K562 (cell line): ENCODE measurements at regions not wholly inside any gene's neighbourhood (a gene's known extent, or its start where the extent isn't known, plus 50 kb on each side); places are given as distances from the start of the nearest gene placed in this dataset.

ENCODE experiments used
- ATAC-seq: fragments of 200-7000 bp; cut with Tn5 transposase; 3 replicates; pipeline ENCODE4 v1.9.1; 2020; ENCODE audit warnings: moderate library complexity
- BruUV-seq: library from RNA; stranded (reverse); fragments of 400-500 nt; replicated peaks from 2 replicates; lab custom pipeline; 2021; lab: Mats Ljungman, UMichigan
- CTCF ChIA-PET: fragments of 300-600 bp; formaldehyde crosslinking; extraction: SDS; loops from one replicate; lab custom pipeline; 2021; ENCODE audit warnings: low intra/inter-chr PET ratio; lab: Yijun Ruan, JAX
- POLR2A ChIA-PET: fragments of 300-600, 350-650 bp; sonication (Branson Sonifier 250); formaldehyde crosslinking; extraction: SDS; loops from one replicate; lab custom pipeline; 2021; ENCODE audit warnings: antibody characterized with exemption, inconsistent platforms; lab: Yijun Ruan, JAX
- DNase-seq, 4 experiments: peaks; one replicate each; pipeline versions ENCODE4 v3.0.0 to v3.0.0-alpha.2; 2011 to 2018; ENCODE audit warnings: low spot score in 3 of 4, mixed read lengths in 3 of 4; ENCODE audit errors: extremely low read depth in 1 of 4
- FAIRE-seq: peaks from 2 replicates; lab custom pipeline; 2011; peaks lifted over from hg19 to GRCh38; lab: Jason Lieb, UNC
- H2AFZ ChIP-seq: 2 replicates; pipeline ENCODE4 v1.6.0; 2011; ENCODE audit warnings: low read depth, low read length, control low read depth, inconsistent platforms
- H3K27ac ChIP-seq: fragments of 200-600 bp; 3 replicates; pipeline ENCODE4 v1.8.0; 2011; ENCODE audit warnings: low read depth, mild to moderate bottlenecking, control low read depth, inconsistent platforms, low read length, moderate library complexity, mixed read lengths; ENCODE audit errors: extremely low read depth
- H3K27me3 ChIP-seq, 2 experiments: fragments of 300-600 bp in 1 of 2; 2 replicates in 1 of 2; 3 replicates in 1 of 2; pipeline versions ENCODE4 v1.6.0 to v1.8.0; 2011; ENCODE audit warnings: inconsistent platforms in 2 of 2, low read length in 2 of 2, mild to moderate bottlenecking in 1 of 2, mixed read lengths in 1 of 2, moderate library complexity in 1 of 2; ENCODE audit not compliant: control insufficient read depth in 2 of 2, insufficient read depth in 2 of 2
- H3K36me3 ChIP-seq: fragments of 300-600 bp; 3 replicates; pipeline ENCODE4 v1.8.0; 2011; ENCODE audit warnings: mild to moderate bottlenecking, low read length, inconsistent platforms; ENCODE audit not compliant: control insufficient read depth, insufficient read depth
- H3K4me1 ChIP-seq, 2 experiments: fragments of 200-600 bp in 1 of 2; replicated peaks in 1 of 2; 2 replicates in 1 of 2; 3 replicates in 1 of 2; pipeline versions ENCODE4 v1.5.1 to v1.8.0; 2011; ENCODE audit warnings: inconsistent platforms in 2 of 2, low read length in 2 of 2, mild to moderate bottlenecking in 1 of 2, mixed read lengths in 1 of 2, moderate library complexity in 1 of 2; ENCODE audit not compliant: control insufficient read depth in 2 of 2, insufficient read depth in 2 of 2
- H3K4me2 ChIP-seq: 2 replicates; pipeline ENCODE4 v1.6.1; 2011; ENCODE audit warnings: low read length, control low read depth, inconsistent platforms, mixed read lengths; ENCODE audit not compliant: insufficient read depth
- H3K4me3 ChIP-seq: fragments of 200-600 bp; sonication (generic), shearing (Covaris generic); 2 replicates; pipeline ENCODE4 v1.5.1; 2016; ENCODE audit warnings: control low read depth, inconsistent platforms
- H3K79me2 ChIP-seq: fragments of 200-600 bp; 3 replicates; pipeline ENCODE4 v1.8.0; 2011; ENCODE audit warnings: low read length, inconsistent platforms; ENCODE audit not compliant: control insufficient read depth, insufficient read depth
- H3K9ac ChIP-seq, 2 experiments: 2 replicates each; pipeline versions ENCODE4 v1.6.0 to v1.6.1; 2011; ENCODE audit warnings: low read depth in 2 of 2, low read length in 2 of 2, control low read depth in 1 of 2, inconsistent platforms in 1 of 2, mild to moderate bottlenecking in 1 of 2, mixed read lengths in 1 of 2; ENCODE audit not compliant: insufficient read depth in 1 of 2
- H3K9me1 ChIP-seq: one replicate; pipeline ENCODE4 v1.6.0; 2011; ENCODE audit warnings: inconsistent platforms, mild to moderate bottlenecking, low read length, moderate library complexity; ENCODE audit not compliant: control insufficient read depth, insufficient read depth
- H3K9me3 ChIP-seq: replicated peaks from 2 replicates; pipeline ENCODE4 v1.5.1; 2011; ENCODE audit warnings: low read depth, low read length, inconsistent platforms; ENCODE audit not compliant: control insufficient read depth, insufficient read depth
- H4K20me1 ChIP-seq: replicated peaks from 2 replicates; pipeline ENCODE4 v1.6.1; 2011; ENCODE audit warnings: low read length, inconsistent platforms, mixed read lengths; ENCODE audit not compliant: control insufficient read depth, insufficient read depth
- CBX2 ChIP-seq: fragments of 200-600 bp; sonication (generic); IDR thresholded peaks from one replicate; pipeline ENCODE4 v1.6.1; 2012; ENCODE audit warnings: mild to moderate bottlenecking, low read length, inconsistent platforms; ENCODE audit not compliant: insufficient read depth, poor library complexity, severe bottlenecking
- CXXC5 ChIP-seq: fragments of 250-450 bp; sonication (Bioruptor Pico); IDR thresholded peaks from 2 replicates; pipeline ENCODE4 v1.8.0; 2022; ENCODE audit warnings: inconsistent platforms, mild to moderate bottlenecking, moderate library complexity
- MIER1 ChIP-seq: fragments of 450-650 bp; IDR thresholded peaks from 2 replicates; pipeline ENCODE4 v1.6.1; 2016; ENCODE audit warnings: antibody characterized with exemption, mild to moderate bottlenecking, low read depth
- PRDM10 ChIP-seq: fragments of 450-650 bp; IDR thresholded peaks from 2 replicates; pipeline ENCODE4 v1.6.1; 2018; ENCODE audit not compliant: partially characterized antibody
- RBM34 ChIP-seq: fragments of 200-400 bp; formaldehyde crosslinking; IDR thresholded peaks from 2 replicates; pipeline ENCODE4 v1.6.1; 2018; ENCODE audit warnings: low read length, borderline replicate concordance; ENCODE audit not compliant: insufficient read depth
- STAT6 ChIP-seq: sonication (generic); formaldehyde crosslinking; IDR thresholded peaks from 2 replicates; pipeline ENCODE4 v1.8.1; 2023; ENCODE audit warnings: mild to moderate bottlenecking, missing genetic modification reagents
- ZFP1 ChIP-seq: fragments of 450-650 bp; formaldehyde crosslinking; IDR thresholded peaks from 2 replicates; pipeline ENCODE4 v1.4.0; 2020; ENCODE audit warnings: mild to moderate bottlenecking, mixed read lengths
- ZMIZ1 ChIP-seq, 2 experiments: fragments of 150-350 bp in 1 of 2; IDR thresholded peaks; 2 replicates each; pipeline ENCODE4 v1.6.1; 2012 to 2016; ENCODE audit warnings: low read depth in 2 of 2, low read length in 2 of 2, mild to moderate bottlenecking in 1 of 2, moderate library complexity in 1 of 2
- ZNF133 ChIP-seq: fragments of 250-450 bp; sonication (Bioruptor Pico); IDR thresholded peaks from 2 replicates; pipeline ENCODE4 v1.4.0; 2020; ENCODE audit warnings: mild to moderate bottlenecking
- ZNF174 ChIP-seq: fragments of 250-450 bp; sonication (Bioruptor Pico); IDR thresholded peaks from 2 replicates; pipeline ENCODE4 v1.4.0; 2020; ENCODE audit warnings: mild to moderate bottlenecking
- WGBS: fragments of 100-300 bp; shearing (Covaris generic); methylation state at CpG from one replicate; pipeline ENCODE4 v1.1.6; 2016; ENCODE audit warnings: low coverage, mixed read lengths; ENCODE audit not compliant: insufficient coverage; ENCODE audit errors: missing lambda C conversion rate; 5-methylcytosine and 5-hydroxymethylcytosine counted together
- in situ Hi-C: fragments of 300-500 bp; cut with MboI; formaldehyde crosslinking; loops from 4 replicates; pipeline ENCODE4 v1.15.0; 2018; ENCODE audit warnings: inconsistent platforms, mixed read lengths
- intact Hi-C: fragments of 100-400 bp; cut with micrococcal nuclease; formaldehyde crosslinking; loops from 2 replicates; pipeline ENCODE4 v1.14.2; 2022

GRCh38 chr19:28858933-28859332 is 354.0 kb downstream of the UQCRFS1 start (continued):
- TF ChIP-seq CXXC5 (CRISPR knock-in tag) (no peak), ZMIZ1 (IDR thresholded peaks at IDR 0.05; ENCODE audit: low read depth in 2 of 2, low read length in 2 of 2) (no peak)

DNA sequence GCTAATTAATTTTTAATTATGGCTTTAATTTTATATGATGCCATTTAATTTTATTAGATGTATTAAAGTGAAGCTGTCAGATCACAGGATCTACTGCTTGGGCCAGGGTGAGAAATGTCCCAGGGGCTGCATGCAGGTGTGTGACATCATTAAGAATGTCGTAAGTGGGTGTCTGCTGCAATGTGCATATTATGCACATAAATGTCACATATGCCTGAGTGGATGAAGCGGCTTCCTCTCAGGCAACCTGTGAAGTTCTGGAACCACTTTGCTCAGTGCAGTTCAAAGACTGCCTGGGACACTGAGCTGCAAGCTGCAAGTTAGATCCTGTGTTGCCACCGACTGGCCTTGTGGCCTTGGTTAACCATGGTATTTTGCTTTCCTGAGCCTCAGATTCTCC is 355.0 kb downstream of the UQCRFS1 start:
- DNase-seq (no peak), FAIRE-seq (no peak), ATAC-seq (no peak)
- H3K27me3 ChIP-seq, result no peaks in the 10 kb centered on the region; a peak in 1 of 5 replicates
- in situ Hi-C loops (no loop called here), intact Hi-C loops (no loop called here)
- no peaks in the 10 kb centered on the region for H3K9me3 ChIP-seq
- CTCF ChIA-PET, result no interaction called here
- no peaks in the 10 kb centered on the region for H3K79me2 ChIP-seq
- no peak overlapping the region for H3K9ac ChIP-seq
- H4K20me1 ChIP-seq, result no peaks in the 10 kb centered on the region
- no TSS peak for BruUV-seq
- no peaks in the 10 kb centered on the region for H3K4me1 ChIP-seq
- H3K9me1 ChIP-seq, result no peaks in the 10 kb centered on the region
- no peak overlapping the region for H3K27ac ChIP-seq
- POLR2A ChIA-PET, result no interaction called here
- H3K4me3 ChIP-seq, result no peak overlapping the region
- WGBS, result 0% methylated on average over 3 of the region's 3 CpGs
- H2AFZ ChIP-seq, result no peak overlapping the region
- H3K4me2 ChIP-seq, result no peak overlapping the region
- no peaks in the 10 kb centered on the region for H3K36me3 ChIP-seq
- TF ChIP-seq RBM34 (no peak), MIER1 (no peak), CBX2 (no peak), ZFP1 (CRISPR knock-in tag) (no peak), ZNF174 (CRISPR knock-in tag) (no peak), ZNF133 (no peak), PRDM10 (no peak), STAT6 (CRISPR knock-in tag) (no peak)
